Activated CD4-positive, alpha-beta T cell treated with anti-CD3 and anti-CD28 coated beads, Interleukin-2, Interleukin-4, amounts not matched to agents 100 ng/mL and 50 ng/mL, durations not matched to agents 16 hours and 8 hours (primary cell): ENCODE measurements at regions not wholly inside any gene's neighbourhood (a gene's known extent, or its start where the extent isn't known, plus 50 kb on each side); places are given as distances from the start of the nearest gene placed in this dataset.
"Not testable (repeated sequence)": the region's sequence is repeated elsewhere in the genome, so short reads cannot be mapped to it uniquely, and the experiment has no call there.

ENCODE experiments used
- DNase-seq: peaks from one replicate; pipeline ENCODE4 v3.0.0-alpha.2; 2020; ENCODE audit warnings: low spot score

- no peak for DNase-seq
Measured at GRCh38 chr9:90147426-90147825, 495.2 kb downstream of the DIRAS2 start.

GRCh38 chr9:90156318-90156717, 486.3 kb downstream of the DIRAS2 start:
- DNase-seq = no peak

GRCh38 chr9:90162326-90162725, 480.3 kb downstream of the DIRAS2 start:
- no peak for DNase-seq

DNA sequence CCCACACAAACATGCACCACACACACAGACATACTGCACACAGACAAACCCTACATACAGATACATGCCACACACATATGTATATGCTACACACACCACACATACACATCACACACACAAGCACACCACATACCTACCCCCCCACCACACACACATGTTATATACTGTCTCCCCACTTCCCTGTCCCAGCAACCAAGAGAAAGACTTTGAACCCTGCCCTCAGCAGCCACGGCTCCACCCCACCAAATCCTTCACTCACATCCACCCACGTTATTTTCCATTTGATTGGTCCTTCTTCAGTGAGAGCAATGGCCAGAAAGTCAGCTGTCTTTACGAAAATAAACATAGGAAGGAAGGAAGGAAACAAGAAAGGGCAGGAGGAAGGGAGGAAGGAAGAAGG, 479.8 kb downstream of the DIRAS2 start:
- no peak for DNase-seq

DNA sequence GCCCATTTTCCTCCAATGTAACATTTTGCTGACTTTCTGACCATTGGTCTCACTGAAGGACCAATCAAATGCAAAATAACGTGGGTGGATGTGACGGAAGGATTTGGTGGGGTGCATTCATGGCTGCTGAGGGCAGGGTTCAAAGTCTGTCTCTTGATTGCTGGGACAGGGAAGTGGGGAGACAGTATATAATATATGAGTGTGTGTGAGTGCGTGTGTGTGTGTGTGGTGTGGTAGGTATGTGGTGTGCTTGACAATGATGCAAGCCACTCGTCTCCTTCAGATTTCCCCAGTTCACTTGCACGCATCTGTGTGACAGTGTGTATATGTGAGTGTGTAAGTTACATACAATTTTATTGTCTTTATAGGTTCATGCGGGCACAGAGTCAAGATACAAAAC, 477.3 kb downstream of the DIRAS2 start:
- DNase-seq = no peak

- not testable (repeated sequence) for DNase-seq
Measured at GRCh38 chr9:90166374-90166773, 476.2 kb downstream of the DIRAS2 start.

- no peak for DNase-seq
Measured at GRCh38 chr9:90167914-90168313, 474.7 kb downstream of the DIRAS2 start.

GRCh38 chr9:90169490-90169889, 473.1 kb downstream of the DIRAS2 start:
- DNase-seq = no peak

DNA sequence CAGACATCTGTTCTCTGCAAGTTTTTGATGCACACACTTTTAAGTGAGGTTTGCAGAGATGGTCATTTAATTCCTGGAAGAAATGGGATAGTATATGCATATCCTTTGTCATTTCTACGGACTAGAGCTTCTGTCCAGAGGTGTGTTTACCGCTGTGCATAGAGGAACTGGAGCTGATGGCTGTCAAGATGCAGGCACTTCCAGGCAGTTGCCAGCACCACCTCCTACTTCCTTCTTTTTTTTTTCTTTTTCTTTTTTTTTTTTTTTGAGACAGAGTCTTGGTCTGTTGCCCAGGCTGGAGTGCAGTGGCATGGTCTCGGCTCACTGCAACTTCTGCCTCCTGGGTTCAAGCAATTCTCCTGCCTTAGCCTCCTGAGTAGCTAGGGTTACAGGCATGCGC, 468.7 kb downstream of the DIRAS2 start:
- DNase-seq = not testable (repeated sequence)

- not testable (repeated sequence) for DNase-seq
Measured at GRCh38 chr9:90174346-90174745, 468.3 kb downstream of the DIRAS2 start.

- no peak for DNase-seq
Measured at GRCh38 chr9:90175257-90175656, 467.4 kb downstream of the DIRAS2 start.

GRCh38 chr9:90175865-90176264, 466.8 kb downstream of the DIRAS2 start:
- DNase-seq = no peak

- DNase-seq = no peak
Measured at GRCh38 chr9:90176901-90177300, 465.7 kb downstream of the DIRAS2 start.

DNA sequence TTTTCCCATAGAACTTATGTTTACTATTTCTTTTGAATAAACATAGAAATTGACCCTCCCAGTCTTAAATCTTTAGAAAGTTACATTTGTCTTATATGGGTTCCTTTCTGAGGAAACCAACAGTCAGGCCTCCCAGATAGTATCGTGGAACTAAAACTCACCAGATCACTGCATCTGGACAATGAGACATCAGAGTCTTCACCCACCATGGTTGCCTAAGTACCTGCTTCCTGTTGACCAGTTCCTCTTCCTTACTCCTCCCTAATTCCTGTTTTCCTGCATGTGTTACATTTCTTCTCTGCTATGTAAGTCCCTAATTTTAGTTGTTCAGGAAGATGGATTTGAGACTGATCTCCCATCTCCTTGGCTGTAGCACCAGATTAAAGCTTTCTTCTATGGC, 462.2 kb downstream of the DIRAS2 start:
- DNase-seq = no peak

DNA sequence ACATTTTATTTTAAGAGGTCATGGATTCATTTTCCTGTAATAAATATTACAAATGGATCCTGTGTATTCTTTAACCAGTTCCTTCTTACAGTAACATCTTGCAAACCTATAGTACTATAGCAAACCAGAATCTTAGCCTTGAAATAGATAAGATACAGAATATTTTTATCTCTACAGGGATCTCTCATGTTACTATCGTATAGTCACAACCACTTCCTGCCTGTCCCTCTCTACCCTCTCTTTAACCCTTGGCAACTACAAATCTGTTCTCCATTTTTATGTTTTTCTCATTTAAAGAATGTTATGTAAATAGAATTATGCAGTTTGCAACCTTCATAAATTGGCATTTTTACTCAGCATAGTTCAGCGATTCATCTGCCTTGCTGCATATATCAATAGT, 454.0 kb downstream of the DIRAS2 start:
- no peak for DNase-seq

DNA sequence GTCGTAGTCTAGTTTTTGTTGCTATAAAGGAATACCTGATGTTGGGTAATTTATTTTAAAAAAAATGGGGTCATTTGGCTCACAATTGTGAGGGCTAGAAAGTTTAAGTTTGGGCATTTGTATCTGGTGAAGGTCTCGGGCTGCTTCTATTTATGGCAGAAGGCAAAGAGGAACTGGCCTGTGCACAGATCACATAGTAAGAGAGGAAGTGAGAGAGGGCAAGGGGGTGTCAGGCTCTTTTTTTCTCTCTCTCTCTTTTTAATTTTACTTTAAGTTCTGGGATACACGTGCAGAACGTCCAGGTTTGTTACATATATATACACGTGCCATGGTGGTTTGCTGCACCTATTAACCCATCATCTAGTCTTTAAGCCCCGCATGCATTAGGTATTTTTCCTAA, 453.3 kb downstream of the DIRAS2 start:
- DNase-seq = no peak

DNA sequence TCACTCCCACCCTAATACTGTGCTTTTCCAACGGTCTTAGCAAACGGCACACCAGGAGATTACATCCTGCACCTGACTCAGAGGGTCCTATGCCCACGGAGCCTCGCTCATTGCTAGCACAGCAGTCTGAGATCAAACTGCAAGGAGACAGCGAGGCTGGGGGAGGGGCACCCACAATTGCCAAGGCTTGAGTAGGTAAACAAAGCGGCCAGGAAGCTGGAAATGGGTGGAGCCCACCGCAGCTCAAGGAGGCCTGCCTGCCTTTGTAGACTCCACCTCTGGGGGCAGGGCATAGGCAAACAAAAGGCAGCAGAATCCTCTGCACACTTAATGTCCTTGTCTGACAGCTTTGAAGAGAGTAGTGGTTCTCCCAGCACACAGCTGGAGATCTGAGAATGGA, 450.2 kb downstream of the DIRAS2 start:
- not testable (repeated sequence) for DNase-seq

GRCh38 chr9:90198956-90199355, 443.7 kb downstream of the DIRAS2 start:
- DNase-seq = no peak

- DNase-seq = no peak
Measured at GRCh38 chr9:90201766-90202165, 440.9 kb downstream of the DIRAS2 start.

DNA sequence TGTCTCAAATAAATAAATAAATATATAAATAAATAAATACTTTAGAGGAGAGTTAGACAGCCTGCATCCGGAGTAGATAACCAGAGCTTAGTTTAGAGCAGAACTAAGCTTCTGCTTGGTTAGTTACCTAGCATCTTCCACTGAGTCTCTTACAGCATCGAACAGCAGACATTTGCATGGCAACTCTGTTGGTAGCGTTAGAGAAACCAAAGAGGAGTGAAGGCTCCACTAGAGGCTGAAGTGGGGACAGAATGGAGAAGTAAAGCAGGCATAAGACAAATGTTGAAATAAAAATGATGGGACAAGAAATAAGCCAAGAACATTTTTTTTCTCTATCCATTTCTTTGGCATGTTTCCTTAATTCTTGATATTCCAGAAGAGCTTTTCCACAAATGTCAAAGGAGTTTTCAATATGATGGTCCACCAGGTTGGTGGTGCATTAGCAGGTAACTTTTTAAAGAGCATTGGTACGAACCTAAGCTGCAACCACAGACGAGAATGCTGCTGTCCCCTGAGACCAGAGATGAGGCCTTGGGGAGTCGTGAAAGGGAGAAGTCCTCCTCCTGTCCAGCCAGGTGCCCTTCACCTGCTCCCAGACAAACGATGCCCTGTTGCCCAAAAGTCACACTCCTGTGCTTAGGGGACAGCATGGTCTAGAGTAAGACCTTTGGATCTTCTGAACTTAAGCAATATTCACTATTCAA, 438.3 kb downstream of the DIRAS2 start:
- DNase-seq = no peak

DNA sequence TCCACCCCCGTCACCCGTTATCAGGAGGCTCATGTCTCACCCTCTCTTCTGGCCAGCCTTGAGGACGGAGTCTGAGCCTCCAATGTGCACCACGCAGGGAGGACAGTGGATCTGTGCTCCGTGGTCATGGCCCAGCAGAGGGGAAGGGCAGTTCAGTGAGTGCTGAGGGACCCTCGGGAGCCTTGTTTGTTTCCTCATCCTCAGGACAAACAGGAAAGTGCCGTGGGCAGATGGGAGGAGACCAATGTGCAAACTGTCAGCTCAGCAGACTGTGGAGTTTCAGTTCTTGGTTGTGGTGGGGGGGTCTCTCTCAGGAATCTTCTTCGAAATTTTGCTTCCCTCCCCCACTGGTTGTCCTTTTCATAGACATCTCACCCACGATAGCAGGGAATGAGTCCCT, 429.6 kb downstream of the DIRAS2 start:
- DNase-seq = not testable (repeated sequence)

DNA sequence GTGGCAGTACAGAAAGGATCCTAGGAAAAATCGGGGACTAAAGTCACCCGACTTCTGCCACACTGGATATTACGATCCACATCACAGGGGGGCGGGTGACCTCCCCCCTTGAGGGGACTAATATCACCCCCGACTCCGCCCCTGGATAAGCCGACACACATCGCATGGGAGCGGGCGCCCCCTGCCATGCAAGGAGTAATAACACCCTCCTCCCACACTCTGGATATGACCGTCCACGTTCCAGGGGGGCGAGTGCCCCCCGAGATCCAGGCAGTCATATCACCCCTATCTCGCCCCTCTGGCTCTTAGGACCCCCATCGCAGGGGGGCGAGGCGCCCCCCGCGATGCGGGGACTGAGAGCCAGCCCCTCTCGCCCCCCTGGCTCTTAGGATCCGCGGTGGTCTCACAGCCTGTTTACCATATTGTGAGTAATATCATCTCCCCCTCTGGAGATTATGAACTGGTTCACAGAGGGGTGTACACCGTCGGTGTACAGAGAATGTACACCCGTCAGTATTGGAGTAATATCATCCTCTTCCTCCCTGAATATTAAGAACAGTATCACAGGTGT, 423.0 kb downstream of the DIRAS2 start:
- peak; percentile 14 for DNase-seq

DNA sequence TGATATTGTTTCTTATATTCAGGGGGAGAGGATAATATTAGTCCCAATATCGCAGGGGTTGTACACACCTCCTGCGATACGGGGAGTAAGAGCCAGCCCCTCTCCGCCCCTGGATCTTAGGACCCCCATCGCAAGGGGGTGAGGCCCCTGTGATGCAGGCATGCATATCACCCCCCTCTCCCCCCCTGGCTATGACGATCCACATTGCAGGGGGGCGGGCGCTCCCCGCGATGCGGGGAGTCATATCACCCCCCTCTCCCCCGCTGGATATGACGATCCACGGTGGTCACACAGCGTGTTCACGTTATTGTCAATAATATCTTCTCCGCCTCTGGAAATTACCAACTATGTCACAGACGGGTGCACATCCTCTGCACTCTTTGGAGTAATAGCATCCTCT, 420.7 kb downstream of the DIRAS2 start:
- DNase-seq = not testable (repeated sequence)

DNA sequence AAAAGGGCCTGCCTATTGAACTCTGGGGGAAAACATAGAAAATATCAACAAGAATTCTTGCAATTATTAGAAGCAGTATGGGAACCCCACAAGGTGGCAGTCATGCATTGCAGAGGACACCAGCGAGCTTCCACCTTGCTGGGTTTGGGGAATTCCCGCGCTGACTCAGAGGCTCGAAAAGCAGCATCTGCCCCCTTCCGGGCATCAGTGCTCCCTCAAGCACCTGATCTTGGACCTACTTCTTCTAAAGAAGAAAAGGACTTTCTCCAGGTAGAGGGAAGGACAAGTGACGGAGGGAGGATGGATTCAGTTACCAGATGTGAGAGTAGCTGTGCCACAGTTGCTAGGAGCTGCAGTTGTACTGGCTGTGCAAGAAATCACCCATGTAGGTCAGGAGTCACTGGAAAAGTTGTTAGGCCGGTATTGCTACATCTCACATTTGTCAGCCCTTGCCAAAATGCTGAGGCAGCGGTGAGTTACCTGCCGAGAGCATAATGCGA, 415.7 kb downstream of the DIRAS2 start:
- DNase-seq = peak; percentile 72
